ENCODE measurements at regions not wholly inside any gene's neighbourhood (a gene's known extent, or its start where the extent isn't known, plus 50 kb on each side); places are given as distances from the start of the nearest gene placed in this dataset.

DNA sequence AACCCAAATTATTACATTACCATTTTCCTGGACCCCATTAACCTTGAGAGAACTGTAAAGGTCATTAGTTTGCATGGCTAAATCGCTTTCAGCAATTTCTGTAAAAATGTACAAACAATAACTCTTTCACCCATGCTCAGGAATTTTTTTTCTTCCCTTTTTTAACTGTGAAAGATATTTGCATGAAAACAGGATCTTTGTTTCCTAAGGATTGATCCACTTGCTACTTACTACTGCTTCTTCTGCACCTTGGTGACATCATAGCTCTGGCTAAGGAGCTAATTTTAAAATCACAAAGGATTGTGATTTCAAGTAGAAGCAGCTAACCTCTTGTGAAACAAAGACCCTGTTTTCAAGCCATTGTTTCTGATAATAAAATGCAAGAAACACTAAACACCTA lies 274.6 kb upstream of the ESRRG start:
- TF ChIP-seq TAF1 (IDR thresholded peaks at IDR 0.05; ENCODE audit: borderline replicate concordance, low read depth, low read length) (no peak), POLR2AphosphoS5 (IDR thresholded peaks at IDR 0.05; ENCODE audit: low read depth, low read length) (no peak), POLR2A (IDR thresholded peaks at IDR 0.05; ENCODE audit: low read depth, low read length) (no peak)

DNA sequence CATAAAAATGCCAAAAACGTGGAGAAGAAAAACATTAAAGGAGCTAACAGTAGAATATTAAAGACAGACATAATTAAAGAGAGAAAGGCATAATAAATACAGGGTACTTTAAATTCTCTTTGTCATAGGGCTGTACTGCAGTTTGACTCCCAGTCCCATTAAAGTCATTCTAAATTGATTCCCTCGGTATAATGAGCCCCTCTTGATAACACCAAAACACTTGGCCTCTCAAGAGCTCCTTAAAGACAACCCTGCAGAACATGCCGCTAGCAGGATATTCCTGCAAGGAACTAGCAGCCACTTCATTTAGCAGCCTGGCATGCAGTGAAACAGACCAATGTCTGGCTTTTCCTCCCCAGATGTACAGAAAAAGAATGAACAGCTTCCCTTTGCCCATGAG lies 273.8 kb upstream of the ESRRG start:
- DNase-seq (ENCODE audit: insufficient read length) (no peak), FAIRE-seq (no peak)
- TF ChIP-seq POLR2A (IDR thresholded peaks at IDR 0.05; ENCODE audit: low read depth, low read length): no peak
- no peak for TF ChIP-seq TAF1 (IDR thresholded peaks at IDR 0.05; ENCODE audit: borderline replicate concordance, low read depth, low read length)
- TF ChIP-seq POLR2AphosphoS5 (IDR thresholded peaks at IDR 0.05; ENCODE audit: low read depth, low read length): no peak

More for the DNA sequence above, 274.6 kb upstream of the ESRRG start:
- no peak for DNase-seq (ENCODE audit: insufficient read length)
- FAIRE-seq: no peak

DNA sequence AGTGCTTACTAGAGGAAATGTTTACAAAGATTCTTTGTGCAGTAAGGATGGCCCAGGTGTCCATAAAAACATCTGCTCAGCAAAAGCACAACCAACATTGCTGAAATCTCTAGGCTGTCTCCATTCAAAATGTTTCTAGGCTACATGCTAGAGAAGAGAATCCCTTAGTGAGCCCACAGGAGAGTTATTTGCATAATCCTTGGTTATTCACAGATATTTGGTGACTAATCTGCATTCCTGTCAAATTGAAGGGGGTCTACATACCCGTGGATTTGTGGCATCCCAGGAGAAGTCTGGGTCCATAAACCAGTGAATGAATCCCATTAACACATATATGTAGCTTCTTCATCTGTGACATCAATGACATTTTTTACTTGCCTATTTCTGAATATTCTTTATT lies 261.3 kb upstream of the ESRRG start:
- FAIRE-seq (no peak), DNase-seq (ENCODE audit: insufficient read length) (no peak)
- TF ChIP-seq TAF1 (IDR thresholded peaks at IDR 0.05; ENCODE audit: borderline replicate concordance, low read depth, low read length) (no peak), POLR2AphosphoS5 (IDR thresholded peaks at IDR 0.05; ENCODE audit: low read depth, low read length) (no peak), POLR2A (IDR thresholded peaks at IDR 0.05; ENCODE audit: low read depth, low read length) (no peak)

DNA sequence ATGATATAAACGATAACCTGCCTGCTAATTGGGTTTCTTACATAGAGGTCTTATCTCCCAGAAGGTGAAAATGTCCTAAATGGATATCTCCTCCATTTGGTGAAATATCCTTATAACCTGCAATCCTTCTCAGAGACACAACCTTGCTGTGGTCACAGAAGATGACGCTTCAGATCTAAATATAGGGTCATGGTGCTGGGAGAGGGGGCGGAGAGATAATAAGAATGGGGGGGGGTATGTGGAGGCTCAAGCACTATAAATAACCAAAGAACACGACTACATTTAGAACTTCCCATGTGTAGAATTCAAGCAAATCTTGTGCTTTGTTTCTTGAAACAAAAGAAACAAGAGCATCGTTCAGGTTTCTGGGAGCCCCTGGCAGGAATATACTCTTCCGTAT lies 260.6 kb upstream of the ESRRG start:
- no peak for FAIRE-seq
- no peak for TF ChIP-seq POLR2AphosphoS5 (IDR thresholded peaks at IDR 0.05; ENCODE audit: low read depth, low read length)

DNA sequence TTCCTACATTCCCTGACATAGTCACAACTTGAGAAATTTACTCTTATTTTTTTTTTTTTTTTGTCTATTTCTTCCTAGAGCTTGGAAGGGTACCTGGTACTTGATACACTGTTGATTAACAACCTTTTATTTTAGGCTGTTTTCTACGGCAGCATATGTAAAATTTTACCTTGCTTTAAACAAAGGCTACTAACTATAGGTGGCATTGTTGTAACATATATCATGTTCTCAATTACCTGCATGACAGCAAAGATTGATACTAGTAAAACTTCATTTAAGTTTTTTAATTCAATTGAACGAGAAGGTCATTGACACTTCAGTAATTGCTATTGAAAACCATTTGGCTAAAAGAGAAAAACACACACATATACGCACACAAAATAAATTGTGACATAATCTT lies 238.3 kb upstream of the ESRRG start:
- TF ChIP-seq POLR2A (IDR thresholded peaks at IDR 0.05; ENCODE audit: low read depth, low read length) (no peak), POLR2AphosphoS5 (IDR thresholded peaks at IDR 0.05; ENCODE audit: low read depth, low read length) (no peak), TAF1 (IDR thresholded peaks at IDR 0.05; ENCODE audit: borderline replicate concordance, low read depth, low read length) (no peak)
- FAIRE-seq (no peak), DNase-seq (ENCODE audit: insufficient read length) (no peak)

More for the DNA sequence above, 260.6 kb upstream of the ESRRG start:
- DNase-seq (ENCODE audit: insufficient read length): no peak

DNA sequence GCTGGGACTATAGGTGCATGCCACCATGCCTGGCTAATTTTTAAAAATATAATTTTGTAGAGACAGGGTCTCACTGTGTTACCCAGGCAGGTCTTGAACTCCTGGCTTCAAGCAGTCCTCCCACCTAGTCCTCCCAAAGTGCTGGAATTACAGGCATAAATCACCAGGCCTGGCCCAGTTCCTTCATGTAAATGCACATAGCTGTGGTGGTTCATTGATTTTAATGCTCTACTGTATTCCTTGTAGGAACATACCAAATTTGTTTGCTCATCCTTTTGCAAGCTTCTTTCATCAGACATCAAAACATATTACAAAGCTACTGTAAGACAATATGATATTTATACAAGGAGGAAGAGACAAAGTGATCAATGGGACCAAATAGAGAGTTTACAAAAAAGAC lies 237.5 kb upstream of the ESRRG start:
- DNase-seq (ENCODE audit: insufficient read length) (no peak), FAIRE-seq (no peak)
- TF ChIP-seq TAF1 (IDR thresholded peaks at IDR 0.05; ENCODE audit: borderline replicate concordance, low read depth, low read length): no peak
- TF ChIP-seq POLR2A (IDR thresholded peaks at IDR 0.05; ENCODE audit: low read depth, low read length): no peak
- no peak for TF ChIP-seq POLR2AphosphoS5 (IDR thresholded peaks at IDR 0.05; ENCODE audit: low read depth, low read length)

DNA sequence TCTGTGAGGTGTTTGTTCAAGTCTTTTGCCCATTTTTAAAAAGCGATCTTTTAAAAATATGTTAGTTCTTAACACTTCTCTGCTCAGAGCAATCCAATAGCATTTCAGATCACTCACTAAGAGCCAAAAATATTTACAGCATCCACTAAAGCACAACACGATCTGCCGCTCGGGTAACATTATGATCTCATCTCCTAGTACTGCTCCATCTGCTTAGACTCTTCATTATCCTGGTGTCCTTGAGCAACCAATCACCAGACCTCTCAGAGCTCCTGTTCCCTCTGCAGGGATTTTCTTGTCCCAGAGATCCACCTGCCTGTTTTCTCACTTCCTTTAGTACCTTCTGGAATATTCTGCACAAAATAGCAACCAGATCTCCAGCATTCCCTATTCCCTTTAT lies 235.3 kb upstream of the ESRRG start:
- DNase-seq (ENCODE audit: insufficient read length) (no peak), FAIRE-seq (no peak)
- TF ChIP-seq POLR2A (IDR thresholded peaks at IDR 0.05; ENCODE audit: low read depth, low read length) (no peak), TAF1 (IDR thresholded peaks at IDR 0.05; ENCODE audit: borderline replicate concordance, low read depth, low read length) (no peak), POLR2AphosphoS5 (IDR thresholded peaks at IDR 0.05; ENCODE audit: low read depth, low read length) (no peak)

DNA sequence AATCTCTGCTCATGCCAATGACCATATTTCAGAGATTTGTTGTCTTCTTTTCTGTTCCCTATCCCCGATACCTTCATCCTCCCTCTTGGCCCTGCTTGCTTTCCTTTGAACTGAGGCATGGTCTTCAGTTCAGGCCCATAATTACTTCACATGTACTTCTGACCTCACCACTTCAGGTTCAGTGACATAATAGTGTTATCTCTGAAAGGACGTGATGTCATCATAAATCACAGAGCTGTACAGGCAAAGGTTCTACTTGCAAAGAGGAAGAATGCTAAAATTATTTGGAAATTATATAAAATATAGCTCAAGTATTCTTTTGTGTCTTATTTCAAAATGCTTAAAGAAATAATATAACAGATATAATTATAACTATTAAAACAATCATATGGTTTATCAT lies 230.3 kb upstream of the ESRRG start:
- TF ChIP-seq TAF1 (IDR thresholded peaks at IDR 0.05; ENCODE audit: borderline replicate concordance, low read depth, low read length) (no peak), POLR2AphosphoS5 (IDR thresholded peaks at IDR 0.05; ENCODE audit: low read depth, low read length) (no peak)
- no peak for DNase-seq (ENCODE audit: insufficient read length)
- FAIRE-seq: no peak

DNA sequence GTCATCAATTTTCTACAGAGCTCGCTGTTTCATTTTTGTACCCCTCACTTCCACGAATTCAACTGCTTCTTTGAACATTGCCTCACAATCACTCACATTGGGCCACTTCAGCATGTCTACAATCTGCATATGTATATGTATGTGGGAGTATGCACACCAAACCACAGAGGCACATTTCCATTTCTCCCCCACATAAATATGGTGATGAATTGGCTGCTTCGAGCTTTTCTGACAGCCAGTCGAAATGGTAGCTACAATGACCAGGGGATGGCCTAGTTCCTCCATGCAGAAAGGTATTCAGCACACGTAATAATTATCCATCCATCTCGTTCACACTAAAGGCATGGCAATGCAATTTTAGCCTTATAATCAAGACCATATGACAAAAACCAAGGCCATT lies 229.6 kb upstream of the ESRRG start:
- DNase-seq (ENCODE audit: insufficient read length) (no peak), FAIRE-seq (no peak)

DNA sequence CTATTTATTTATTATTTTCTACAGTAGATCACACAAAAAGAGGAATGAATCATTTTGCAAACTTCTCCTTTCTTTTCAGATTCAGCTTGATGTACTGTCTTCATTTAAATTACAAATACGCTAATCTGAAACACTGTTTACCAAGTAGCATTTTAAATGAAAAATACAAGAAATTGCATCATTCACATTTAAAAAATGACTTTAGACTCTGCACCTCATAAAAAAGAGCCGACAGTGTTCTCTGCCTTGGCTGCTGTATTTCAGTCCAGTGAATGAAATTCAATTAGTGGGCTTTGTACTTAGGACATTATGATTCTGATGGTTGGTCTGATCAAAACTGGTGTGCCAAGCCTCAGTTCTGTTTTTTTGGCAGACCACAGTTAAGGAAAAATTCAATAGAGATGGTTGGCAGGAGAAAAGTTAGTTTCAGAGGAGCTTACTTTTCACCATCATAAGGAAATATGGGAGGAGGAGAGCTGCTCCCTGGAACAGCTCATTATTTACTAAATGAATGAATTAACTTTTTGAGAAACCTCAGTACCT lies 222.4 kb upstream of the ESRRG start:
- DNase-seq (ENCODE audit: insufficient read length): no peak
- TF ChIP-seq POLR2A (IDR thresholded peaks at IDR 0.05; ENCODE audit: low read depth, low read length): no peak
- no peak for FAIRE-seq

More for the DNA sequence above, 229.6 kb upstream of the ESRRG start:
- TF ChIP-seq POLR2AphosphoS5 (IDR thresholded peaks at IDR 0.05; ENCODE audit: low read depth, low read length) (no peak), TAF1 (IDR thresholded peaks at IDR 0.05; ENCODE audit: borderline replicate concordance, low read depth, low read length) (no peak), POLR2A (IDR thresholded peaks at IDR 0.05; ENCODE audit: low read depth, low read length) (no peak)

DNA sequence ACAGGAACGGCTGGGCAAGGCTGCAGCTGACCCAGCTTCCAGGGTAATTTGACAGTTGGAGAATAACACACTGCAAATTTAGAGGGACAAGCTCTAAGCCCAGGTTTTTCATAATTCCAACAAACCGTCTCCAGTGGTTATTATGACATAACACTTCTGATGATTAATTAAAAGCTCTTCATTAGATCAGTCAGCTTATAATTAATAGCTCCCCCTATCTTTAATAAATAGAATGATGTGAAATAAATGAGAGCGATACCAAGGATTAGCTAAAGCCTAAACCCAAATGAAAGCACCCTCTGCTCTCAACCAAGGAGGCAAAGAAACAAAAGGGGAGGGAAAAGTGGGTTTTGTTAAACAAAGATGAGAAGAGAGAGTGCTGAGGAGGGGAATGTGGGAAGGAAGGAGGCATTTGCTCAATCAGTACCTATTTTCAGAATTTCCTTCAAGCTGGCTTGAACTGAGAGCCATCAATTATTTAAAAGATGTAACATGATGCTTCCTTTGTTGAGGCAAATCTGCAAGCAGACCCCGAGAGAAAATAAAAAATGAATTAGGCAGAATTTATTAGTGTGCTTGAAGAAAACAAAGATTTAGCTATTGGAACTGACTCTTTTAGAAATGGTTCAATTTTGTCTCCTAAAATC lies 221.8 kb upstream of the ESRRG start:
- no peak for TF ChIP-seq TAF1 (IDR thresholded peaks at IDR 0.05; ENCODE audit: borderline replicate concordance, low read depth, low read length)
- no peak for TF ChIP-seq POLR2AphosphoS5 (IDR thresholded peaks at IDR 0.05; ENCODE audit: low read depth, low read length)
- TF ChIP-seq POLR2A (IDR thresholded peaks at IDR 0.05; ENCODE audit: low read depth, low read length): no peak
- FAIRE-seq (no peak), DNase-seq (ENCODE audit: insufficient read length) (no peak)

DNA sequence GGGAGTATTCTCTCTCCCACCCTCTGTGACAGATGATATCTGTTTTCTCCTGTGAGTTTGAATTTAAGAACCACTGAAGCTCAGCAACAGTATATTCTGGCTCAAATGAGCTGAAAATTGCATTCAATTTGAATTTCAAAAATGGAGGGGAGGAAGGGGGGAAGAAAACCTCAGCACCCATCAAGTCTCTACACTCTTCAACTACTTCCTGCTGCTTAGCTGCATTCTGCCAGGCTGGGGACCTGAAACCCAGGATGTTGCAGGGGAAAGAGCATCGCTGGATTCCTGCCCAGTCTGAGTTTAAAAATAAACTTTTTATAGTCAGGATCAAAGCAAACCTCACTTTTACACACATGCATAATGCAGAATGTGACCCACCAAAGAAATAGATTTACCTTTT lies 214.3 kb upstream of the ESRRG start:
- TF ChIP-seq POLR2AphosphoS5 (IDR thresholded peaks at IDR 0.05; ENCODE audit: low read depth, low read length): no peak
- TF ChIP-seq POLR2A (IDR thresholded peaks at IDR 0.05; ENCODE audit: low read depth, low read length): no peak
- no peak for TF ChIP-seq TAF1 (IDR thresholded peaks at IDR 0.05; ENCODE audit: borderline replicate concordance, low read depth, low read length)
- no peak for DNase-seq (ENCODE audit: insufficient read length)
- FAIRE-seq: no peak

DNA sequence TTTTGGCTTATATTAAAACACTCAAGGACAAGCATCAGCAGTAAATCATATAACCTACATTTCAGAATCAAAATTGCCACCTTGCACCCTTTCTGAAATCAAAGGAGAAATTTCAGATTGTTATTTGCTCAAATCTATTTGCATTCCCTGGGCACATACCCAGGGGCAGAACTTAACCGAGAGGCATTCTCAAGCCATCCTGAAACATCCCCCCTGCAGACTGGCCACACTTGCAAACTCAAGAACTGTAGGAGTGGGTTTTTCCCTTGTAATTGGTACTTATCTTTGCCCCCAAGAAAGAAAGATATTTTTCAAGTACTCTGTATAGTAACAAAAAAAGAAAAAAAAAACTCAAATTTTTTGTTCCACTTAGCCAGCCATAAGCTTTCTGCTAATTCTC lies 213.6 kb upstream of the ESRRG start:
- FAIRE-seq (no peak), DNase-seq (ENCODE audit: insufficient read length) (no peak)
- no peak for TF ChIP-seq POLR2A (IDR thresholded peaks at IDR 0.05; ENCODE audit: low read depth, low read length)
- no peak for TF ChIP-seq POLR2AphosphoS5 (IDR thresholded peaks at IDR 0.05; ENCODE audit: low read depth, low read length)
- TF ChIP-seq TAF1 (IDR thresholded peaks at IDR 0.05; ENCODE audit: borderline replicate concordance, low read depth, low read length): no peak

Measured in GM12892 (cell line).